GM12878 (cell line): ENCODE measurements at regions not wholly inside any gene's neighbourhood (a gene's known extent, or its start where the extent isn't known, plus 50 kb on each side); places are given as distances from the start of the nearest gene placed in this dataset.

ENCODE experiments used
- ATAC-seq: fragments of 200-7000 bp; cut with Tn5 transposase; 3 replicates; pipeline ENCODE4 v1.9.1; 2020; ENCODE audit warnings: mild to moderate bottlenecking, moderate library complexity
- BruUV-seq: library from RNA; stranded (reverse); fragments of 400-500 nt; replicated peaks from 2 replicates; lab custom pipeline; 2021; lab: Mats Ljungman, UMichigan
- CTCF ChIA-PET: fragments of 300-600 bp; sonication (Branson Sonifier 250); formaldehyde crosslinking; extraction: SDS; loops from one replicate; lab custom pipeline; 2021; ENCODE audit warnings: inconsistent platforms; lab: Yijun Ruan, JAX
- POLR2A ChIA-PET: fragments of 350-600 bp; formaldehyde crosslinking; extraction: SDS; loops from one replicate; lab custom pipeline; 2021; ENCODE audit warnings: inconsistent platforms; lab: Charles Lee
- RAD21 ChIA-PET: fragments of 300-600 bp; sonication (Branson Sonifier 250); formaldehyde crosslinking; loops from one replicate; lab custom pipeline; 2023; ENCODE audit warnings: antibody characterized with exemption; ENCODE audit not compliant: unreplicated experiment; lab: Charles Lee
- SMC1A ChIA-PET: fragments of 300-600 bp; sonication (Branson Sonifier 250); formaldehyde crosslinking; loops from one replicate; lab custom pipeline; 2023; ENCODE audit not compliant: unreplicated experiment, uncharacterized antibody; lab: Charles Lee
- DNase-seq: peaks from one replicate; pipeline ENCODE4 v3.0.0-alpha.2; 2011; ENCODE audit warnings: low read depth, low spot score
- FAIRE-seq: peaks from 3 replicates; lab custom pipeline; 2011; peaks lifted over from hg19 to GRCh38; lab: Jason Lieb, UNC
- H2AFZ ChIP-seq: 2 replicates; pipeline ENCODE4 v1.6.0; 2011; ENCODE audit warnings: low read depth, low read length, control low read depth; ENCODE audit not compliant: control insufficient read depth
- H3K27ac ChIP-seq: 2 replicates; pipeline ENCODE4 v1.5.1; 2011; ENCODE audit warnings: control low read depth; ENCODE audit not compliant: control insufficient read depth, insufficient read depth
- H3K27me3 ChIP-seq, 2 experiments: replicated peaks in 1 of 2; 2 replicates each; pipeline versions ENCODE4 v1.6.0 to v1.6.1; 2011; ENCODE audit warnings: low read length in 1 of 2; ENCODE audit not compliant: control insufficient read depth in 2 of 2, insufficient read depth in 2 of 2
- H3K36me3 ChIP-seq, 2 experiments: 2 replicates each; pipeline ENCODE4 v1.5.1; 2011; ENCODE audit warnings: low read length in 1 of 2; ENCODE audit not compliant: control insufficient read depth in 2 of 2, insufficient read depth in 2 of 2
- H3K4me1 ChIP-seq: 2 replicates; pipeline ENCODE4 v1.6.1; 2011; ENCODE audit warnings: mild to moderate bottlenecking, low read length, moderate library complexity, mixed read lengths; ENCODE audit not compliant: control insufficient read depth, insufficient read depth
- H3K4me2 ChIP-seq: 2 replicates; pipeline ENCODE4 v1.6.0; 2011; ENCODE audit warnings: control low read depth; ENCODE audit not compliant: control insufficient read depth, insufficient read depth
- H3K4me3 ChIP-seq: fragments of 200-600 bp; sonication (generic); 2 replicates; pipeline ENCODE4 v1.5.1; 2016
- H3K79me2 ChIP-seq: 2 replicates; pipeline ENCODE4 v1.6.0; 2011; ENCODE audit warnings: low read length; ENCODE audit not compliant: control insufficient read depth, insufficient read depth
- H3K9ac ChIP-seq: 2 replicates; pipeline ENCODE4 v1.8.0; 2011; ENCODE audit warnings: low read length, control low read depth, mixed read lengths; ENCODE audit not compliant: control insufficient read depth, insufficient read depth
- H3K9me3 ChIP-seq: replicated peaks from 3 replicates; pipeline ENCODE4 v1.5.1; 2011; ENCODE audit warnings: mild to moderate bottlenecking, low read length; ENCODE audit not compliant: control insufficient read depth, insufficient read depth
- H4K20me1 ChIP-seq: 2 replicates; pipeline ENCODE4 v1.6.0; 2011; ENCODE audit not compliant: control insufficient read depth, insufficient read depth
- BCL11A ChIP-seq: IDR thresholded peaks from 2 replicates; pipeline ENCODE4 v1.6.1; 2011; ENCODE audit warnings: low read depth, low read length
- EZH2 ChIP-seq: IDR thresholded peaks from 2 replicates; pipeline ENCODE4 v1.6.1; 2012; ENCODE audit warnings: low read depth, mild to moderate bottlenecking, control low read depth, inconsistent platforms, low read length, borderline replicate concordance; ENCODE audit not compliant: control insufficient read depth
- FOXK2 ChIP-seq: fragments of 450-650 bp; IDR thresholded peaks from 2 replicates; pipeline ENCODE4 v1.6.1; 2017; ENCODE audit warnings: mild to moderate bottlenecking, moderate library complexity
- HDAC2 ChIP-seq: fragments of 200-600 bp; sonication (generic); IDR thresholded peaks from 2 replicates; pipeline ENCODE4 v1.6.1; 2017
- RAD21 ChIP-seq: IDR thresholded peaks from 2 replicates; pipeline ENCODE4 v1.6.1; 2011; ENCODE audit warnings: mild to moderate bottlenecking, low read depth, low read length, moderate library complexity; ENCODE audit not compliant: insufficient read depth
- RBBP5 ChIP-seq: fragments of 200-600 bp; sonication (generic); conservative IDR thresholded peaks from 2 replicates; pipeline ENCODE4 v1.6.1; 2016
- RCOR1 ChIP-seq: conservative IDR thresholded peaks from 2 replicates; pipeline ENCODE4 v1.6.1; 2012; ENCODE audit warnings: low read depth, low read length, improper control_type of control experiment
- RUNX3 ChIP-seq: IDR thresholded peaks from 2 replicates; pipeline ENCODE4 v1.6.1; 2012; ENCODE audit warnings: low read length, inconsistent platforms
- WGBS: methylation state at CpG from one replicate; pipeline ENCODE4 v1.1.6; 2016; ENCODE audit warnings: low lambda C conversion rate; ENCODE audit not compliant: insufficient replicate concordance, insufficient coverage; ENCODE audit errors: missing lambda C conversion rate; 5-methylcytosine and 5-hydroxymethylcytosine counted together
- in situ Hi-C: fragments of 300-500 bp; cut with MboI; formaldehyde crosslinking; loops from 9 replicates; pipeline ENCODE4 v1.14.3; 2018; ENCODE audit warnings: mixed read lengths
- intact Hi-C: fragments of 100-400 bp; cut with micrococcal nuclease; formaldehyde crosslinking; loops from one replicate; pipeline ENCODE4 v1.14.2; 2022; ENCODE audit not compliant: unreplicated experiment
- TF ChIP-seq, protein P1 (sequence below): fragments of 450-650 bp; IDR thresholded peaks from 2 replicates; pipeline ENCODE4 v1.6.1; 2016; ENCODE audit warnings: mild to moderate bottlenecking, moderate library complexity, borderline replicate concordance
- TF ChIP-seq, protein P2 (sequence below): IDR thresholded peaks from 2 replicates; pipeline ENCODE4 v1.6.1; 2011; ENCODE audit warnings: mild to moderate bottlenecking, low read depth, low read length, moderate library complexity; ENCODE audit not compliant: insufficient replicate concordance
- TF ChIP-seq, protein P3 (sequence below): fragments of 450-650 bp; IDR thresholded peaks from 2 replicates; pipeline ENCODE4 v1.6.1; 2017; ENCODE audit warnings: antibody characterized with exemption, mild to moderate bottlenecking, moderate library complexity

DNA sequence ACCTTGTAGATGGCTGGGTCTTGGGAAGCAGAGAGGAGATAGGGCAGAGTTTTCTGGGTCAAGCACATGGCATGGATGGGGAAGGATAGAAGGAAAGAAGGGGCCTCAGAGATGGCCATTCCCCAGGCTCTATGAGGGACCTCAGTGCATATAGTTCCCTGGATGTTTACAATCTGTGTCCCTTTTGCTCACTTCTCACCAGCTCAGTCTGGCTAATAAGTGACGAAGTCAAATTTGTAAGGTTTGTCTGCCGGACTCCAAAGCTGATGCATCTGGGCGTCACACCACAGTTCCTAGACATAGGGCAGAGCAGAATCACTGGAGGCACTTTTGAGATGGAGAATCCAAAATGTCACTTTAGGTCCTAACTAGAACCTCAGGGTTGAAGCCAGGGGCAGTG lies 416.4 kb upstream of the PROX1 start:
- H3K9me3 ChIP-seq: no peaks in the 10 kb centered on the region
- H3K4me3 ChIP-seq: no peak overlapping the region
- H3K36me3 ChIP-seq: no peaks in the 10 kb centered on the region
- H4K20me1 ChIP-seq: no peaks in the 10 kb centered on the region
- DNase-seq: no peak
- BruUV-seq: no TSS peak
- WGBS: 40% methylated on average over 3 of the region's 3 CpGs
- in situ Hi-C loops (no loop called here), intact Hi-C loops (no loop called here)
- CTCF ChIA-PET: no interaction called here
- FAIRE-seq: no peak
- H3K27ac ChIP-seq: no peak overlapping the region
- no peaks in the 10 kb centered on the region for H3K79me2 ChIP-seq
- ATAC-seq: no peak
- H2AFZ ChIP-seq: no peak overlapping the region
- TF ChIP-seq, protein P1, sequence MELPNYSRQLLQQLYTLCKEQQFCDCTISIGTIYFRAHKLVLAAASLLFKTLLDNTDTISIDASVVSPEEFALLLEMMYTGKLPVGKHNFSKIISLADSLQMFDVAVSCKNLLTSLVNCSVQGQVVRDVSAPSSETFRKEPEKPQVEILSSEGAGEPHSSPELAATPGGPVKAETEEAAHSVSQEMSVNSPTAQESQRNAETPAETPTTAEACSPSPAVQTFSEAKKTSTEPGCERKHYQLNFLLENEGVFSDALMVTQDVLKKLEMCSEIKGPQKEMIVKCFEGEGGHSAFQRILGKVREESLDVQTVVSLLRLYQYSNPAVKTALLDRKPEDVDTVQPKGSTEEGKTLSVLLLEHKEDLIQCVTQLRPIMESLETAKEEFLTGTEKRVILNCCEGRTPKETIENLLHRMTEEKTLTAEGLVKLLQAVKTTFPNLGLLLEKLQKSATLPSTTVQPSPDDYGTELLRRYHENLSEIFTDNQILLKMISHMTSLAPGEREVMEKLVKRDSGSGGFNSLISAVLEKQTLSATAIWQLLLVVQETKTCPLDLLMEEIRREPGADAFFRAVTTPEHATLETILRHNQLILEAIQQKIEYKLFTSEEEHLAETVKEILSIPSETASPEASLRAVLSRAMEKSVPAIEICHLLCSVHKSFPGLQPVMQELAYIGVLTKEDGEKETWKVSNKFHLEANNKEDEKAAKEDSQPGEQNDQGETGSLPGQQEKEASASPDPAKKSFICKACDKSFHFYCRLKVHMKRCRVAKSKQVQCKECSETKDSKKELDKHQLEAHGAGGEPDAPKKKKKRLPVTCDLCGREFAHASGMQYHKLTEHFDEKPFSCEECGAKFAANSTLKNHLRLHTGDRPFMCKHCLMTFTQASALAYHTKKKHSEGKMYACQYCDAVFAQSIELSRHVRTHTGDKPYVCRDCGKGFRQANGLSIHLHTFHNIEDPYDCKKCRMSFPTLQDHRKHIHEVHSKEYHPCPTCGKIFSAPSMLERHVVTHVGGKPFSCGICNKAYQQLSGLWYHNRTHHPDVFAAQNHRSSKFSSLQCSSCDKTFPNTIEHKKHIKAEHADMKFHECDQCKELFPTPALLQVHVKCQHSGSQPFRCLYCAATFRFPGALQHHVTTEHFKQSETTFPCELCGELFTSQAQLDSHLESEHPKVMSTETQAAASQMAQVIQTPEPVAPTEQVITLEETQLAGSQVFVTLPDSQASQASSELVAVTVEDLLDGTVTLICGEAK: no peak
- TF ChIP-seq, protein P2, sequence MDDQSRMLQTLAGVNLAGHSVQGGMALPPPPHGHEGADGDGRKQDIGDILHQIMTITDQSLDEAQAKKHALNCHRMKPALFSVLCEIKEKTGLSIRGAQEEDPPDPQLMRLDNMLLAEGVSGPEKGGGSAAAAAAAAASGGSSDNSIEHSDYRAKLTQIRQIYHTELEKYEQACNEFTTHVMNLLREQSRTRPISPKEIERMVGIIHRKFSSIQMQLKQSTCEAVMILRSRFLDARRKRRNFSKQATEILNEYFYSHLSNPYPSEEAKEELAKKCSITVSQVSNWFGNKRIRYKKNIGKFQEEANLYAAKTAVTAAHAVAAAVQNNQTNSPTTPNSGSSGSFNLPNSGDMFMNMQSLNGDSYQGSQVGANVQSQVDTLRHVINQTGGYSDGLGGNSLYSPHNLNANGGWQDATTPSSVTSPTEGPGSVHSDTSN: no peak
- TF ChIP-seq HDAC2 (no peak), RUNX3 (no peak), RBBP5 (no peak), EZH2 (no peak), RAD21 (no peak), RCOR1 (no peak), BCL11A (no peak), FOXK2 (no peak)
- TF ChIP-seq, protein P3, sequence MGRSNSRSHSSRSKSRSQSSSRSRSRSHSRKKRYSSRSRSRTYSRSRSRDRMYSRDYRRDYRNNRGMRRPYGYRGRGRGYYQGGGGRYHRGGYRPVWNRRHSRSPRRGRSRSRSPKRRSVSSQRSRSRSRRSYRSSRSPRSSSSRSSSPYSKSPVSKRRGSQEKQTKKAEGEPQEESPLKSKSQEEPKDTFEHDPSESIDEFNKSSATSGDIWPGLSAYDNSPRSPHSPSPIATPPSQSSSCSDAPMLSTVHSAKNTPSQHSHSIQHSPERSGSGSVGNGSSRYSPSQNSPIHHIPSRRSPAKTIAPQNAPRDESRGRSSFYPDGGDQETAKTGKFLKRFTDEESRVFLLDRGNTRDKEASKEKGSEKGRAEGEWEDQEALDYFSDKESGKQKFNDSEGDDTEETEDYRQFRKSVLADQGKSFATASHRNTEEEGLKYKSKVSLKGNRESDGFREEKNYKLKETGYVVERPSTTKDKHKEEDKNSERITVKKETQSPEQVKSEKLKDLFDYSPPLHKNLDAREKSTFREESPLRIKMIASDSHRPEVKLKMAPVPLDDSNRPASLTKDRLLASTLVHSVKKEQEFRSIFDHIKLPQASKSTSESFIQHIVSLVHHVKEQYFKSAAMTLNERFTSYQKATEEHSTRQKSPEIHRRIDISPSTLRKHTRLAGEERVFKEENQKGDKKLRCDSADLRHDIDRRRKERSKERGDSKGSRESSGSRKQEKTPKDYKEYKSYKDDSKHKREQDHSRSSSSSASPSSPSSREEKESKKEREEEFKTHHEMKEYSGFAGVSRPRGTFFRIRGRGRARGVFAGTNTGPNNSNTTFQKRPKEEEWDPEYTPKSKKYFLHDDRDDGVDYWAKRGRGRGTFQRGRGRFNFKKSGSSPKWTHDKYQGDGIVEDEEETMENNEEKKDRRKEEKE: no peak
- TF ChIP-seq, all 136 proteins: peak for 0
- POLR2A ChIA-PET: no interaction called here
- Histone ChIP-seq H3K4me2 (no peak overlapping the region), H3K9ac (no peak overlapping the region), H3K27me3 (no peaks in the 10 kb centered on the region), H3K4me1 (no peaks in the 10 kb centered on the region)
- RAD21 ChIA-PET: no interaction called here
- SMC1A ChIA-PET: no interaction called here
